IPS DF 19.7 (cell line): ENCODE measurements at regions not wholly inside any gene's neighbourhood (a gene's known extent, or its start where the extent isn't known, plus 50 kb on each side); places are given as distances from the start of the nearest gene placed in this dataset.
"Not testable (repeated sequence)": the region's sequence is repeated elsewhere in the genome, so short reads cannot be mapped to it uniquely, and the experiment has no call there.

Experiments used
- DNase-seq: peaks from one replicate; pipeline ENCODE4 v3.0.0-alpha.2; 2013; ENCODE audit warnings: low read depth, low spot score

GRCh38 chr7:81232084-81232799 lies 313.4 kb upstream of the SEMA3C start:
- no peak for DNase-seq

GRCh38 chr7:81231301-81231838 lies 312.5 kb upstream of the SEMA3C start:
- DNase-seq, result no peak

- DNase-seq, result no peak
Measured at GRCh38 chr7:81226234-81226633, 307.4 kb upstream of the SEMA3C start.

GRCh38 chr7:81222692-81223091 lies 303.8 kb upstream of the SEMA3C start:
- not testable (repeated sequence) for DNase-seq

DNA sequence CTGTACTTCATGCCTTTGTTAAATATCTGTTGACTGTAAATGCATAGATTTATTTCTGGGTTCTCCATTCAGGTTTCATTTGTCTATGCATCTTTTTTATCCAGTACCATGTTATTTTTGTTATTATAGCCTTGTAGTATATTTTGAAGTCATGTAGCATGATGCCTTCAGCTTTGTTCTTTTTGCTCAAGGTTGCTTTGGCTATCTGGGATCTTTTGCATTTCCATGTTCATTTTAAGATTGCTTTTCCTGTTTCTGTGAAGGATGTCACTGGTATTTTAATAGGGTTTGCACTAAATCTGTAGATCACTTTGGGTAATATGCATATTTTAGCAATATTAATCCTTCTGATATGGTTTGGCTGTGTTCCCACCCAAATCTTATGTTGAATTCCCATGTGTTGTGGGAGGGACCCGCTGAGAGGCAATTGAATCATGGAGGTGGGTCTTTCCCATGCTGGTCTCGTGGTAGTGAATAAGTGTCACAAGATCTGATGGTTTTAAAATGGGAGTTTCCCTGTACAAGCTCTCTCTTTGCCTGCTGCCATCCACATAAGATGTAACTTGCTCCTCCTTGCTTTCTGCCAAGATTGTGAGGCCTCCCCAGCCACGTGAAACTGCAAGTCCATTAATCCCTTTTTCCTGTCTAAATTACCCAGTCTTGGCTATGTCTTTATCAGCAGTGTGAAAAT lies 302.8 kb upstream of the SEMA3C start:
- no peak for DNase-seq

DNA sequence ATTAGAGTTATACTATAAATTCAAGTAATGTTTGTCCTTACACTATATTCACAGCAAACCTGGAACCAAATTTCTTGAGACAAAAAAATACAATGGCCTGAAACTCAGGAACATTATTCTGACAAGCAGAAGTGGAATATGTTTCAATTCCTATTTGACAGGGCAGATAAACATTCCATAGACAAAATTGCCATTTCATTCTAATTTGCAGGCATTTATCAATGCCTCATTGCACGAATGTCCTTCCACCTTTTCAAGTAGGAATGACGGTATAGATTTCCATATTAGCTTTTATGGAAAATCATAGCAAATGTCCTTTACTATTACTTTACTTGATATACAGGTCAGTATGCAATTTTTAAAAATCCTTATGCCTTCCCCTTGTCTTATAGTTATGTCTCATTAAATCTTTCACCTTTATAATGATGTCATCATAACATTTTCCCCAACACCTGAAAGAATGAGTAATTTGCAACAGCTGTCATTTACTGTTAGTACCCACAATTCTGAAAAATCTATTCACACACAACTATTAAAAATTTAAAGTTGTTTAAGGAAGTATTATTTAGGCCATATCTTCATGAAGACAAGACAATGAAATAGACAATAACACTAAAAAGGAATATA lies 299.7 kb upstream of the SEMA3C start:
- DNase-seq, result no peak

- no peak for DNase-seq
Measured at GRCh38 chr7:81213394-81213793, 294.5 kb upstream of the SEMA3C start.

GRCh38 chr7:81211934-81212320 lies 293.1 kb upstream of the SEMA3C start:
- no peak for DNase-seq

GRCh38 chr7:81211204-81211933 lies 292.5 kb upstream of the SEMA3C start:
- DNase-seq, result no peak

DNA sequence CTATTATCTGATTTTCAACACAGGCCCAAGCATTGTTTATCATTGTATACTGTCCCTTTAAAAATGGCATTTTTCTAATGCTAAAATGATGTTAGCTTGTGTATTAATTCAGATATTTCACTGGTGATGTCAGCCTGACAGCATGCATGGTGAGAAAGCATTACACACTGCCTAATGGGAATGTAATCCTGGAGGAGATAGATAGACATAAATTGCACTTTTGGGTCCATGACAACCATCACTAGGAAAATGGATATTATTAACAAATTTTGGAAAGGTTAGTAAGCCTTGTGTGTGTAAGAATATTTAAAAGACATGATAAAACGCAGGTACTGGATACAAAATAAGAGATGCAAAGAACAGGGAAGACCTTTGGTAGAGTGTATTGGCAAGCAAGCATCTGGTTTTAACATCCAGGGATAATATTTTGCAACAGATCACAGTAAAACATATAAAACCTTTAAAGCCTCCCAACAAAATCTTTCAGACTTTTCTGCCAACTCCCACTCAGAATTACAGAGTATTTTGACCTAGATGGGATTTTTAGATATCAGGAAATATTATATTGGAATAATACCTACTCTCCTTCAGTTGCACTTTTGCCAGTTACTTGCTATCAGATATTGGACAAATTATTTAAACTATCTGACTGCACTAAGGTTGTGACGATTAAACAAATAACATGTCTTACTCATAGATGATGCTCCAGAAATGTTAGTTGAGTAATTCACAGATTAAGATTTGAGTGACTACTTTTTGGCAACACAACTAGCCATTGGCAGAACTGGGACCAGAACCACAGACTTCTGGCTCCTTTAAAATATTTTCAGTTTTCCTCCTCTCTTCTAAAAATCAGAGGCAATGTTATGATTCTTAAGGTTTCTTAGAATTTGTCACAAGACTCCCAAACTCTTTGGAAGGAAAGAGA lies 291.6 kb upstream of the SEMA3C start:
- DNase-seq, result no peak

DNA sequence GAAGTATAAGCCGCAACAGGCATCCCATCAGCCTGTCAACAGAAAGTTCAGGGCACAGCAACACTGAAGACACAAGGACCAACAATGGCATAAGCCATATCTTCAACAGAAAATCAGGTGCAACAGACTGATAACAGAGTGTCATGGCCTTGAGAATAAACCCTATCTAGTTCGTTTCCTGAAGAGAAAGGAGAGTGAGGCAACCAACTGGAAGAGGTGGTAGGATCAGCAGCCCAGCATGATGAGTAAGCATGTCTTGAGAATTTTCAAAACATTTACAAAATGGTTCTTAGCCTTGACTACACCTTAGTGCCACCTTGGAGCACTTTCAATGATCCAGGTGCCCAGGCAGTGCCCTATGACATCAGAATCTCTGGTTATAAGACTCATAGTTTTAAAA lies 290.2 kb upstream of the SEMA3C start:
- no peak for DNase-seq

DNA sequence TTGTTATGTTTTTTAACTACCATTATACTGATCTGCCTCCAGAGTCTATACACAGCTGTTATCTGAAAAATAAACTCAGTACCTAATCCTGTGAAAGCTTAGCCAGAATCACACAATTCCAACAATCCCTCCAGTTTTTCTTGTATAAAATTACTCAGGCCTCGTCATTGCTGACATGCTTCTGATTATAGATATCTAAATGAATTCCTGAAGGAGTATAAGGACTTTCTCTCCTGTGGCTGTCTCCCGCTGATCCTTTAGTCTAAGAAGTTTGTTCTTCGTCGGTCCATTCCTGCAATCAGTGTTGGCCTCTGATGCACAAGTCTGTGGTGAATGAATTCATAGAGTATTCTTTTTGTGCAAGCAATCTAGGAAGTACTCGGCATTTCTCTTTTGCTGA lies 288.9 kb upstream of the SEMA3C start:
- no peak for DNase-seq

DNA sequence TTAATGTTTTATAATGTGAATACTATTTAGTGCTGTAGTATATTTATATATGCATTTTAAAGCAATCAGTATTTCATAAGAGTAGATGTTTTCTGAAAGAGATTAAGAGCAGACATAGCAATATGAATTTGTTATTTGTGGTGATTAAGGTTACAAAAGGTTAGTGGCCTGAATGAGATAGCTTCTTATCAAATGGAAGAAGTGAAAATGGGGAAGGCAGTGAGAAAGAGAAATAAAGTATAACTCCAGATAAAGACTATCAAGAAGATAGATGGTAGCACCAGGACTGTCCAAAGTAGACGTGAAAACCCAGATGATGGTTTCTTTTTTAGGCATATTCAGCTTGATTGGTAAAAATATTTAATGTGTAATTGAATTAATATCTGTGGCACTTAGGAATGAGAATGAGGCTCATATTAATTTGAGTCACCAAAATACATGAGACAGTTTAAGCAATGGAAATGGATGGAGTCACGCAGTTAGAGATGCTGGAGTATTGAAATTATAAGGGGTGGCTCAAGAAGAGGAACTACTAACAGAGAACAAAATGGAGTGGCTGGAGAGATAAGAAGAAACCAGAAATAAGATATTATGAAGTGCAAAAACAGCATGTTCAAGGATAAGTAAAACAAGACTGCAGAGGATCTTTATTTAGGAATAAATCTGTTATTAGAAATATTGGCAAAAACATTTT lies 288.0 kb upstream of the SEMA3C start:
- no peak for DNase-seq

DNA sequence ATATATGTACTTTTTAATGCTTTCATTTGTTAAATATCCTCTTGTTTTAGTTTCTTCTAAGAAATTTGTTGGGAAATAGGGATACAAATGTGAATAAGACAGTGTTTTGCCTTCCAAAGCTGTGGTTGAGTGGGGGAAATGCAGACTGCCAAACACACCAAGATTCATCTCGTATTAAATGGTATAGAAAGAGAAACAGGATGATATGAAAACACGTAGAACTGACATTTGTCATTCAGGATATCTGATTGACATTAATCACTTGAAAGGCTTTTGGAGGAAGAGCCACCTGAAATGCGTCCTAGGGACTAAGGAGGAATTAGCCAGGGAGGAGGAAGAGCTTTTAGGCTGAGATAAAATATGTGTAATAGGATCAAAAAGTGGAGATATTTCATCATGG lies 287.4 kb upstream of the SEMA3C start:
- no peak for DNase-seq

DNA sequence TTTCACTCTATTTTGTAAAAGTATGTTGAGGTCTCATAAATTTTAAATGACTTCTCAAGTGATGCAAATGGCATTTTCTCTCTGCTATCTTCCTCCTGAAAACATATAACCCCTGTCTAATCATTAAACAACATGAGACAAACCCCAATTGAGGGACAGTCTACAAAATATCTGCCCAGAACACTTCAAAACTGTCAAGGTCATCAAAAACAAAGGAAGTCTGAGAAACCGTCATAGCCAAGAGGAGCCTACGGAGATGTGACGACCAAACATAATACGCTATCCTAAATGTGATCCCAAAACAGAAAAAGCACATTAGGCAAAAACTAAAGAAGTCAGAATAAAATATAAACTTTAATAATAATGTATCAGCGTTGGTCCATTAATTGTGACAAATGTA lies 282.3 kb upstream of the SEMA3C start:
- no peak for DNase-seq

DNA sequence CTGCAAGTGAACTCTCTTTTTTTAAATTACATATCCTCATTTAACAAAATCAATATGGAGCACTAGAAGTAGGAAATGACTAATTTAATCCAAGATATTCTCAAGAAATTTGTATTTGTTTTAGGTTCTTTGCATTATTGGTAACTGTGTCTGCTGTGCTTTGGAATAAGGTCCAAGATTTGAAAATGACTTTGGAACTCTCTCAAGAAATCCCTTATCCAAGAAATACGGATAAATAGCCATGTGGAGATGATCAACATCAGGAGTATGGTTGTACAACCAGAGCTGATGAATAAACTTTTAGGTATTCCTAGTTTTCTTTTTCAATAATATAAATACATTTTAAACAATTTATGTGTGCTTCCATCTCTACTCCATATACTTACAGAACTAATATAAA lies 279.9 kb upstream of the SEMA3C start:
- no peak for DNase-seq

- DNase-seq, result no peak
Measured at GRCh38 chr7:81197266-81197665, 278.4 kb upstream of the SEMA3C start.

DNA sequence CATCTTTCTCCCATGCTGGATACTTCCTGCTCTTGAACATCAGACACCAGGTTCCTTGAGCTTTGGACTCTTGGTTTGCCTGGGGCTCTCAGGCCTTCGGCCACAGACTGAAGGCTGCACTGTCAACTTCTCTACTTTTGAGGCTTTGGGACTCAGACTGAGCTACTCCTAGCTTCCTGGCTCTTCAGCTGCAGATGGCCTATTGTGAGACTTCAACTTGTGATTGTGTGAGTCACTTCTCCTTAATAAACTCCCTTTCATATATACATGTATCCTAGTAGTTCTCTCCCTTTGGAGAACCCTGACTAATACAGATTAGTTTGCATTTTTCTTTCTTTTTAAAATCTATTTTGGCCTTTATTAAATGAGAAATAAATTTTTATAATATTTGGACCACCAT lies 276.2 kb upstream of the SEMA3C start:
- no peak for DNase-seq

DNA sequence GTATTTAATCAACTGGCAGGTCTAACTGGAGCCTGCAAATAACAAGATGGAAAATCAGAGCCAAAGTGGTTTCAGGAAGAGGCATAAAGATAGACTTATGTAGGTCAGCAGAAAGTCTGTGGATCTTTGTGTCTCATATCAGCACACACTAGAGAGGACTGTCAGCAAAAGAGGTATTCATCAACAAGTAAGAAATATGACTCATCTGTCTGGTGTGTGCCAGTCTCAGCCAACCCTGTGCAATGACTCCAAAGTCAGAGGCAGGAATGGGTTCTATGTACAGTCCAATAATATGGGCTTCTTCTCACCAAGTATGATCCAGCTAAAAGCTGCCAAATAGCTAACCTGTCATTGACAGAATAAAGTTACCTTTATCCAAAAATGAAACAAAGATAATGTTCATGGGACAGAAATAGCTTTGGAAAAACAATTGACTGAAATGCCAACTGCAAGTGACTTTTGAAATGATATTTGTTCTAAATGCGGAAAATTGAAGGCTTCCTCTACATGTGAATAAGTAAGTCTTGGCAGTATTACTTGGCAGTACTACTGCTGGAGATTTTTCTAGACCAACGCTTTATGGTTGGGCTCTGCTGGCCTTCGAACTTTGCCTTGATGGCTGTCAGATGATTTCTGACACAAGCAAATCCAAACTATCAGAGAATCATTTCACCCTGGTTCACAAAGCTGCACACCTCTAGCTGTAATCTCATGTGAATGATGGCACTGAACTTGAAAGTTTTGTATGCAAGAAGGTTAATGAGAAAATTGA lies 272.3 kb upstream of the SEMA3C start:
- no peak for DNase-seq

DNA sequence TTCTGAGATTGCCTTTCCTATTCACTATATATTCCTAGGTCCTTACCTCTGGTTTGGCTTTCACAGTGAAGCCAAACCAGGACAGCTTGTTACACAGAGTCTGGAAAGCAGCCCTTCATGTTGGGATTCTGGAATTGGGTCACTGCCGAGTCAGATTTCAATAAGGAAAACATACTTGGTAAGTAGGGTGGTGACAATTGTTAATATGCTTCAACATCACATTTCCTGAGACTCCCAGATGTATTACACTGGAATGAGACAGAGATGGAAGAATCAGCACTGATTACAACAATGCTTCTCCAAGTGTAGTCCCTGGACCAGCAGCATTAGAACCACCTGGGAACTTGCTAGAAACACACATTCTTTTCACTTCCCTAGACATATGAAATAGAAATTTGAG lies 268.9 kb upstream of the SEMA3C start:
- no peak for DNase-seq
